H1 (cell line): ENCODE measurements at regions not wholly inside any gene's neighbourhood (a gene's known extent, or its start where the extent isn't known, plus 50 kb on each side); places are given as distances from the start of the nearest gene placed in this dataset.

Source experiments
- POLR2AphosphoS5 ChIP-seq: IDR thresholded peaks from 2 replicates; pipeline ENCODE4 v1.6.1; 2011; ENCODE audit warnings: low read depth, low read length
- TEAD4 ChIP-seq: IDR thresholded peaks from 2 replicates; pipeline ENCODE4 v1.6.1; 2012; ENCODE audit warnings: low read depth, low read length, inconsistent platforms, mixed read lengths
- ZNF274 ChIP-seq: IDR thresholded peaks from 2 replicates; pipeline ENCODE4 v1.7.0; 2012; ENCODE audit warnings: low read length, borderline replicate concordance; ENCODE audit errors: extremely low read depth
- TF ChIP-seq, protein P1 (sequence below), 3 experiments: IDR thresholded peaks; 1 replicate in 2 of 3; 2 replicates in 1 of 3; pipeline versions ENCODE4 v1.5.1 to v1.6.1; 2011; ENCODE audit warnings: low read length in 3 of 3, mild to moderate bottlenecking in 3 of 3, inconsistent platforms in 2 of 3, low read depth in 1 of 3, moderate library complexity in 1 of 3; ENCODE audit not compliant: insufficient read depth in 1 of 3; ENCODE audit errors: control extremely low read depth in 1 of 3

DNA sequence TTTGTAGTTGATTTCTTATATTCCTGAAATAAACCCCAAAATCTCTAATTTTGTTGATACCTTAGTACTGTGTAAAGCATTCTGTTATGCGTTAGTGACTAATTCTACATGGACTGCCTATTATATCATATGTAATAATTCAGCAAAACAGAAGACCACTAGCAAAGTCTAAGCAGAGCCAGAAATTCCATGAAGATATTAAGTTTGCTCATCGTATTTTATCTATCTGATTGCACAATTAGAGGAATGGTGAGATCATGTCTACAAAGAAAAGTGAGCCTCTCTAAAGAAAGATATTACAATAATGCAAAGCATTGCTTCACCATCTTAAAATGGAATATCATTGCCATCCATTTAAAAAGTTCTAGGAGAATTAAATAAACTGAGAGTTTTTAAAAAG is 374.6 kb upstream of the SLC7A11 start:
- TF ChIP-seq, protein P1, sequence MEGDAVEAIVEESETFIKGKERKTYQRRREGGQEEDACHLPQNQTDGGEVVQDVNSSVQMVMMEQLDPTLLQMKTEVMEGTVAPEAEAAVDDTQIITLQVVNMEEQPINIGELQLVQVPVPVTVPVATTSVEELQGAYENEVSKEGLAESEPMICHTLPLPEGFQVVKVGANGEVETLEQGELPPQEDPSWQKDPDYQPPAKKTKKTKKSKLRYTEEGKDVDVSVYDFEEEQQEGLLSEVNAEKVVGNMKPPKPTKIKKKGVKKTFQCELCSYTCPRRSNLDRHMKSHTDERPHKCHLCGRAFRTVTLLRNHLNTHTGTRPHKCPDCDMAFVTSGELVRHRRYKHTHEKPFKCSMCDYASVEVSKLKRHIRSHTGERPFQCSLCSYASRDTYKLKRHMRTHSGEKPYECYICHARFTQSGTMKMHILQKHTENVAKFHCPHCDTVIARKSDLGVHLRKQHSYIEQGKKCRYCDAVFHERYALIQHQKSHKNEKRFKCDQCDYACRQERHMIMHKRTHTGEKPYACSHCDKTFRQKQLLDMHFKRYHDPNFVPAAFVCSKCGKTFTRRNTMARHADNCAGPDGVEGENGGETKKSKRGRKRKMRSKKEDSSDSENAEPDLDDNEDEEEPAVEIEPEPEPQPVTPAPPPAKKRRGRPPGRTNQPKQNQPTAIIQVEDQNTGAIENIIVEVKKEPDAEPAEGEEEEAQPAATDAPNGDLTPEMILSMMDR (IDR thresholded peaks at IDR 0.05; ENCODE audit: control extremely low read depth in 1 of 3, insufficient read depth in 1 of 3, low read depth in 1 of 3, low read length in 3 of 3): no peak
- TF ChIP-seq POLR2AphosphoS5 (no peak), ZNF274 (no peak), TEAD4 (no peak)
